Esophagus muscularis mucosa (tissue), 4 donors: ENCODE measurements at regions not wholly inside any gene's neighbourhood (a gene's known extent, or its start where the extent isn't known, plus 50 kb on each side); places are given as distances from the start of the nearest gene placed in this dataset.

Experiments
- DNase-seq: peaks from one replicate; pipeline ENCODE4 v3.0.0-alpha.2; 2017; ENCODE audit errors: extremely low spot score
- H3K27ac ChIP-seq, 4 donors: fragments of 200-600 bp; sonication (generic); replicated peaks in 1 of 4; 1 replicate in 3 of 4; 2 replicates in 1 of 4; pipeline ENCODE4 v1.5.1; 2016 to 2019; ENCODE audit warnings: mild to moderate bottlenecking in 1 of 4
- H3K27me3 ChIP-seq, 4 donors: fragments of 200-600 bp; sonication (generic); one replicate each; pipeline versions ENCODE4 v1.5.1 to v1.6.0; 2016 to 2019
- H3K36me3 ChIP-seq, 4 donors: fragments of 200-600 bp; sonication (generic); one replicate each; pipeline ENCODE4 v1.5.1; 2016 to 2019
- H3K4me1 ChIP-seq, 4 donors: fragments of 200-600 bp; sonication (generic); one replicate each; pipeline ENCODE4 v1.5.1; 2016 to 2019
- H3K4me3 ChIP-seq, 4 donors: fragments of 200-600 bp; sonication (generic); 1 replicate in 2 of 4; 2 replicates in 2 of 4; pipeline ENCODE4 v1.5.1; 2016 to 2019; ENCODE audit warnings: mild to moderate bottlenecking in 4 of 4, moderate library complexity in 1 of 4
- H3K9me3 ChIP-seq, 4 donors: fragments of 200-600 bp; sonication (generic); 1 replicate in 3 of 4; 2 replicates in 1 of 4; pipeline ENCODE4 v1.5.1; 2016 to 2019
- CTCF ChIP-seq, 3 experiments: fragments of 200-600 bp in 2 of 3; fragments of 450-650 bp in 1 of 3; sonication (generic) in 2 of 3; IDR thresholded peaks; one replicate each; pipeline ENCODE4 v1.5.1; 2017 to 2019; ENCODE audit warnings: antibody characterized with exemption in 3 of 3, mild to moderate bottlenecking in 2 of 3, moderate library complexity in 1 of 3
- EP300 ChIP-seq: sonication (generic); formaldehyde crosslinking; IDR thresholded peaks from one replicate; pipeline ENCODE4 v1.6.1; 2017; ENCODE audit warnings: antibody characterized with exemption
- POLR2A ChIP-seq: fragments of 450-650 bp; IDR thresholded peaks from one replicate; pipeline ENCODE4 v1.6.1; 2017; ENCODE audit warnings: antibody characterized with exemption, moderate library complexity, mild to moderate bottlenecking, low read depth
- POLR2AphosphoS5 ChIP-seq, 2 donors: sonication (generic); formaldehyde crosslinking; IDR thresholded peaks; one replicate each; pipeline ENCODE4 v1.6.1; 2017; ENCODE audit warnings: antibody characterized with exemption in 2 of 2
- WGBS: methylation state at CpG from one replicate; pipeline ENCODE4 v1.1.5; 2018; 5-methylcytosine and 5-hydroxymethylcytosine counted together
- intact Hi-C: fragments of 100-400 bp; cut with DNase I; formaldehyde crosslinking; loops from one replicate; pipeline ENCODE4 v1.15.1; 2023

GRCh38 chr14:82116721-82117120 is 583.1 kb upstream of the SEL1L start:
- no peak overlapping the region for H3K4me3 ChIP-seq
- no peak for DNase-seq
- H3K27me3 ChIP-seq = no peaks in the 10 kb centered on the region
- no peak overlapping the region for H3K27ac ChIP-seq
- TF ChIP-seq POLR2AphosphoS5 (IDR thresholded peaks at IDR 0.05) = no peak
- no peak for TF ChIP-seq CTCF (IDR thresholded peaks at IDR 0.05)
- TF ChIP-seq POLR2A = no peak
- TF ChIP-seq EP300 = no peak
- H3K36me3 ChIP-seq = no peaks in the 10 kb centered on the region
- peaks cover 0 to 10% (median 0%) of the 10 kb centered on the region in 4 donors for H3K9me3 ChIP-seq
- H3K4me1 ChIP-seq = no peaks in the 10 kb centered on the region
- intact Hi-C loops = no loop called here

GRCh38 chr14:82122655-82123054 is 589.0 kb upstream of the SEL1L start:
- H3K9me3 ChIP-seq = peaks cover 0 to 4% (median 0%) of the 10 kb centered on the region in 4 donors
- H3K27me3 ChIP-seq = no peaks in the 10 kb centered on the region
- H3K36me3 ChIP-seq = no peaks in the 10 kb centered on the region
- TF ChIP-seq POLR2A (no peak), CTCF (IDR thresholded peaks at IDR 0.05) (no peak), EP300 (no peak), POLR2AphosphoS5 (IDR thresholded peaks at IDR 0.05) (no peak)
- 79% methylated on average over 1 of the region's 1 CpG for WGBS
- H3K4me1 ChIP-seq = no peaks in the 10 kb centered on the region
- H3K4me3 ChIP-seq = no peak overlapping the region
- intact Hi-C loops = no loop called here
- no peak for DNase-seq
- no peak overlapping the region for H3K27ac ChIP-seq

GRCh38 chr14:82124511-82124910 is 590.9 kb upstream of the SEL1L start:
- intact Hi-C loops = no loop called here
- Histone ChIP-seq H3K9me3 (no peaks in the 10 kb centered on the region), H3K4me3 (no peak overlapping the region), H3K27ac (no peak overlapping the region), H3K4me1 (no peaks in the 10 kb centered on the region), H3K36me3 (no peaks in the 10 kb centered on the region), H3K27me3 (no peaks in the 10 kb centered on the region)
- no peak for TF ChIP-seq EP300
- no peak for DNase-seq
- WGBS = 72% methylated on average over 2 of the region's 2 CpGs

GRCh38 chr14:82126006-82126405 is 592.4 kb upstream of the SEL1L start:
- Histone ChIP-seq H3K9me3 (no peaks in the 10 kb centered on the region), H3K4me3 (no peak overlapping the region), H3K4me1 (no peaks in the 10 kb centered on the region), H3K27me3 (no peaks in the 10 kb centered on the region), H3K36me3 (no peaks in the 10 kb centered on the region), H3K27ac (no peak overlapping the region)
- DNase-seq = no peak
- intact Hi-C loops = no loop called here
- 55% methylated on average over 2 of the region's 2 CpGs for WGBS
- TF ChIP-seq POLR2A (no peak), EP300 (no peak), CTCF (IDR thresholded peaks at IDR 0.05) (no peak), POLR2AphosphoS5 (IDR thresholded peaks at IDR 0.05) (no peak)

GRCh38 chr14:82134411-82134810 is 600.8 kb upstream of the SEL1L start:
- peaks cover 0 to 3% (median under 1%) of the 10 kb centered on the region in 4 donors for H3K9me3 ChIP-seq
- no peak overlapping the region for H3K4me3 ChIP-seq
- H3K27me3 ChIP-seq = no peaks in the 10 kb centered on the region
- no peak overlapping the region for H3K27ac ChIP-seq
- intact Hi-C loops = no loop called here
- no peaks in the 10 kb centered on the region for H3K4me1 ChIP-seq
- WGBS = 0% methylated on average over 1 of the region's 1 CpG
- DNase-seq = no peak
- no peaks in the 10 kb centered on the region for H3K36me3 ChIP-seq
- TF ChIP-seq EP300 (no peak), CTCF (IDR thresholded peaks at IDR 0.05) (no peak), POLR2A (no peak), POLR2AphosphoS5 (IDR thresholded peaks at IDR 0.05) (no peak)
